Endothelial cell of umbilical vein (primary cell): ENCODE measurements at regions not wholly inside any gene's neighbourhood (a gene's known extent, or its start where the extent isn't known, plus 50 kb on each side); places are given as distances from the start of the nearest gene placed in this dataset.
A peak's percentile ranks its signal among the peaks of the same experiment; 100 is the strongest.
"Not testable (repeated sequence)": the region's sequence is repeated elsewhere in the genome, so short reads cannot be mapped to it uniquely, and the experiment has no call there.

Source experiments
- BruUV-seq: library from RNA; stranded (reverse); fragments of 400-500 nt; replicated peaks from 2 replicates; lab custom pipeline; 2021; lab: Mats Ljungman, UMichigan
- CTCF ChIA-PET: fragments of 300-600, 350-600 bp; sonication (Branson Sonifier 250); formaldehyde crosslinking; loops from one replicate; lab custom pipeline; 2021; ENCODE audit warnings: antibody characterized with exemption, inconsistent platforms; lab: Charles Lee
- POLR2A ChIA-PET: fragments of 300-600, 350-600 bp; sonication (Branson Sonifier 250); formaldehyde crosslinking; loops from one replicate; lab custom pipeline; 2021; ENCODE audit warnings: antibody characterized with exemption, inconsistent platforms; lab: Charles Lee
- DNase-seq: peaks from one replicate; pipeline ENCODE4 v3.0.0-alpha.2; 2011; ENCODE audit warnings: low read depth, low spot score
- FAIRE-seq: peaks from 2 replicates; lab custom pipeline; 2011; peaks lifted over from hg19 to GRCh38; lab: Jason Lieb, UNC
- H2AFZ ChIP-seq: 2 replicates; pipeline ENCODE4 v1.6.0; 2012; ENCODE audit warnings: low read depth, low read length, control low read depth, inconsistent platforms
- H3K27ac ChIP-seq: 2 replicates; pipeline ENCODE4 v1.5.1; 2011; ENCODE audit warnings: low read depth, mild to moderate bottlenecking, control low read depth, low read length, moderate library complexity; ENCODE audit not compliant: insufficient read depth
- H3K27me3 ChIP-seq, 2 experiments: 2 replicates each; pipeline versions ENCODE4 v1.6.0 to v1.6.1; 2011; ENCODE audit warnings: low read length in 2 of 2, mixed read lengths in 1 of 2; ENCODE audit not compliant: control insufficient read depth in 2 of 2, insufficient read depth in 2 of 2
- H3K36me3 ChIP-seq, 2 experiments: 2 replicates in 1 of 2; 3 replicates in 1 of 2; pipeline ENCODE4 v1.5.1; 2011; ENCODE audit warnings: low read length in 2 of 2, mild to moderate bottlenecking in 1 of 2, moderate library complexity in 1 of 2; ENCODE audit not compliant: control insufficient read depth in 2 of 2, insufficient read depth in 2 of 2; ENCODE audit errors: extremely low read depth in 1 of 2
- H3K4me1 ChIP-seq: 3 replicates; pipeline ENCODE4 v1.5.1; 2011; ENCODE audit warnings: mild to moderate bottlenecking, low read length; ENCODE audit not compliant: control insufficient read depth, insufficient read depth; ENCODE audit errors: extremely low read depth
- H3K4me2 ChIP-seq: 2 replicates; pipeline ENCODE4 v1.6.1; 2011; ENCODE audit warnings: low read length, control low read depth, mixed read lengths; ENCODE audit not compliant: insufficient read depth
- H3K4me3 ChIP-seq, 3 experiments: fragments of 200-600 bp in 1 of 3; sonication (generic), shearing (Covaris generic) in 1 of 3; replicated peaks in 1 of 3; 2 replicates each; pipeline ENCODE4 v1.5.1; 2011 to 2016; ENCODE audit warnings: control low read depth in 3 of 3, low read length in 3 of 3, mild to moderate bottlenecking in 2 of 3, inconsistent platforms in 1 of 3, low read depth in 1 of 3, moderate library complexity in 1 of 3; ENCODE audit not compliant: insufficient read depth in 1 of 3
- H3K79me2 ChIP-seq: 2 replicates; pipeline ENCODE4 v1.6.0; 2012; ENCODE audit warnings: low read length, inconsistent platforms; ENCODE audit not compliant: control insufficient read depth, insufficient read depth
- H3K9ac ChIP-seq: replicated peaks from 2 replicates; pipeline ENCODE3; 2011; ENCODE audit warnings: low read length, control low read depth; ENCODE audit not compliant: insufficient read depth; ENCODE audit errors: extremely low read depth
- H3K9me1 ChIP-seq: replicated peaks from 3 replicates; pipeline ENCODE4 v1.6.0; 2011; ENCODE audit warnings: mild to moderate bottlenecking, low read length; ENCODE audit not compliant: control insufficient read depth, insufficient read depth; ENCODE audit errors: extremely low read depth
- H3K9me3 ChIP-seq: replicated peaks from 2 replicates; pipeline ENCODE4 v1.5.1; 2012; ENCODE audit warnings: low read length, inconsistent platforms; ENCODE audit not compliant: control insufficient read depth, insufficient read depth
- H4K20me1 ChIP-seq: replicated peaks from 2 replicates; pipeline ENCODE3; 2011; ENCODE audit warnings: mild to moderate bottlenecking, low read length; ENCODE audit not compliant: control insufficient read depth, insufficient read depth; ENCODE audit errors: extremely low read depth
- EZH2 ChIP-seq: IDR thresholded peaks from 2 replicates; pipeline ENCODE4 v1.6.1; 2012; ENCODE audit warnings: borderline replicate concordance, low read depth, mild to moderate bottlenecking, moderate library complexity, low read length, inconsistent platforms; ENCODE audit not compliant: severe bottlenecking
- FOS ChIP-seq: IDR thresholded peaks from 2 replicates; pipeline ENCODE4 v1.6.1; 2011; ENCODE audit warnings: mild to moderate bottlenecking, low read length, moderate library complexity, borderline replicate concordance; ENCODE audit not compliant: insufficient read depth
- GATA2 ChIP-seq: IDR thresholded peaks from 2 replicates; pipeline ENCODE4 v1.7.0; 2011; ENCODE audit warnings: low read depth, mild to moderate bottlenecking, moderate library complexity, mixed read lengths, low read length; ENCODE audit not compliant: insufficient read length, insufficient read depth
- JUN ChIP-seq: IDR thresholded peaks from 2 replicates; pipeline ENCODE4 v1.6.1; 2011; ENCODE audit warnings: borderline replicate concordance, low read depth; ENCODE audit not compliant: insufficient read length, insufficient read depth
- MYC ChIP-seq: IDR thresholded peaks from one replicate; pipeline ENCODE4 v1.6.1; 2011; ENCODE audit warnings: mild to moderate bottlenecking, low read depth, low read length
- POLR2A ChIP-seq: IDR thresholded peaks from 2 replicates; pipeline ENCODE4 v1.6.1; 2012; ENCODE audit warnings: low read depth, mild to moderate bottlenecking, control low read depth, low read length
- POLR2AphosphoS5 ChIP-seq: IDR thresholded peaks from 2 replicates; pipeline ENCODE4 v1.6.1; 2012; ENCODE audit warnings: low read depth, mild to moderate bottlenecking, control low read depth, low read length, moderate library complexity; ENCODE audit not compliant: insufficient read depth
- dilution Hi-C: fragments of 300-500 bp; cut with MboI; formaldehyde crosslinking; loops from one replicate; pipeline ENCODE4 v1.15.0; 2019; ENCODE audit warnings: low sequenced_read_pairs; ENCODE audit not compliant: extremely low pct_ligation_motif_present
- intact Hi-C: fragments of 100-400 bp; cut with micrococcal nuclease; formaldehyde crosslinking; loops from one replicate; pipeline ENCODE4 v1.10.0; 2022
- TF ChIP-seq, protein P1 (sequence below), 2 donors: IDR thresholded peaks; 1 replicate in 1 of 2; 2 replicates in 1 of 2; pipeline ENCODE4 v1.5.1; 2011; ENCODE audit warnings: low read length in 2 of 2, mild to moderate bottlenecking in 2 of 2, moderate library complexity in 2 of 2, control low read depth in 1 of 2, inconsistent platforms in 1 of 2, low read depth in 1 of 2; ENCODE audit not compliant: insufficient read depth in 1 of 2; ENCODE audit errors: extremely low read depth in 1 of 2
- TF ChIP-seq, protein P2 (sequence below): IDR thresholded peaks from 2 replicates; pipeline ENCODE4 v1.6.1; 2011; ENCODE audit not compliant: insufficient read depth, insufficient read length

DNA sequence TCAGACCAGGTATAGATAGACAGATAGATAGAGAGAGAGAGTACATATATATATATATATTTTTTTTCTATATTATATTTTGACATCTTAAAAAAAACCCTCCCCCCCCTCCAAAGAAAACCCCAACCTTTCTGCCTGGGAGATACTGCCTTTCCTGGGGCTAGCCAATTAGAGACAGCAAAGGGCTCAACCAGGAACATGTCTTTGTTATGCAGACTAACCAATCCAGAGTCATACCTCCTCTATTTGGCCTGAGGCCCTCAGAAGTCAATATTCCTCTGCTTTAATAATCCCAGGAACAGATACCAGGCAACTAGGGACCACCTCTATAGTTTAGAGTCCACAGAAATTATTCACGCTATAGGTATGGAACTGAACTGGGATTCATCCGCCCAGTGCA is 135.6 kb upstream of the MAD2L1 start:
- H3K27me3 ChIP-seq: no peaks in the 10 kb centered on the region
- TF ChIP-seq FOS: no peak
- TF ChIP-seq, protein P1, sequence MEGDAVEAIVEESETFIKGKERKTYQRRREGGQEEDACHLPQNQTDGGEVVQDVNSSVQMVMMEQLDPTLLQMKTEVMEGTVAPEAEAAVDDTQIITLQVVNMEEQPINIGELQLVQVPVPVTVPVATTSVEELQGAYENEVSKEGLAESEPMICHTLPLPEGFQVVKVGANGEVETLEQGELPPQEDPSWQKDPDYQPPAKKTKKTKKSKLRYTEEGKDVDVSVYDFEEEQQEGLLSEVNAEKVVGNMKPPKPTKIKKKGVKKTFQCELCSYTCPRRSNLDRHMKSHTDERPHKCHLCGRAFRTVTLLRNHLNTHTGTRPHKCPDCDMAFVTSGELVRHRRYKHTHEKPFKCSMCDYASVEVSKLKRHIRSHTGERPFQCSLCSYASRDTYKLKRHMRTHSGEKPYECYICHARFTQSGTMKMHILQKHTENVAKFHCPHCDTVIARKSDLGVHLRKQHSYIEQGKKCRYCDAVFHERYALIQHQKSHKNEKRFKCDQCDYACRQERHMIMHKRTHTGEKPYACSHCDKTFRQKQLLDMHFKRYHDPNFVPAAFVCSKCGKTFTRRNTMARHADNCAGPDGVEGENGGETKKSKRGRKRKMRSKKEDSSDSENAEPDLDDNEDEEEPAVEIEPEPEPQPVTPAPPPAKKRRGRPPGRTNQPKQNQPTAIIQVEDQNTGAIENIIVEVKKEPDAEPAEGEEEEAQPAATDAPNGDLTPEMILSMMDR (IDR thresholded peaks at IDR 0.05; ENCODE audit: extremely low read depth in 1 of 2, insufficient read depth in 1 of 2, low read depth in 1 of 2, low read length in 2 of 2): no peak
- no peak for TF ChIP-seq MYC
- TF ChIP-seq POLR2A: no peak
- TF ChIP-seq, protein P2, sequence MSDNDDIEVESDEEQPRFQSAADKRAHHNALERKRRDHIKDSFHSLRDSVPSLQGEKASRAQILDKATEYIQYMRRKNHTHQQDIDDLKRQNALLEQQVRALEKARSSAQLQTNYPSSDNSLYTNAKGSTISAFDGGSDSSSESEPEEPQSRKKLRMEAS: no peak
- no peak for TF ChIP-seq POLR2AphosphoS5
- TF ChIP-seq JUN: no peak
- TF ChIP-seq GATA2: no peak
- no peak for TF ChIP-seq EZH2
- H3K27ac ChIP-seq: no peak overlapping the region
- no peak overlapping the region for H3K4me3 ChIP-seq
- no peaks in the 10 kb centered on the region for H3K79me2 ChIP-seq
- FAIRE-seq (no peak), DNase-seq (no peak)
- ChIA-PET CTCF (no interaction called here), POLR2A (no interaction called here)
- no peaks in the 10 kb centered on the region for H3K9me1 ChIP-seq
- no peaks in the 10 kb centered on the region for H3K4me1 ChIP-seq
- intact Hi-C loops (no loop called here), dilution Hi-C loops (no loop called here)
- H4K20me1 ChIP-seq: no peaks in the 10 kb centered on the region
- no peaks in the 10 kb centered on the region for H3K36me3 ChIP-seq
- no peak overlapping the region for H2AFZ ChIP-seq
- BruUV-seq: no TSS peak
- H3K9ac ChIP-seq: no peak overlapping the region
- no peak overlapping the region for H3K4me2 ChIP-seq
- no peaks in the 10 kb centered on the region for H3K9me3 ChIP-seq

DNA sequence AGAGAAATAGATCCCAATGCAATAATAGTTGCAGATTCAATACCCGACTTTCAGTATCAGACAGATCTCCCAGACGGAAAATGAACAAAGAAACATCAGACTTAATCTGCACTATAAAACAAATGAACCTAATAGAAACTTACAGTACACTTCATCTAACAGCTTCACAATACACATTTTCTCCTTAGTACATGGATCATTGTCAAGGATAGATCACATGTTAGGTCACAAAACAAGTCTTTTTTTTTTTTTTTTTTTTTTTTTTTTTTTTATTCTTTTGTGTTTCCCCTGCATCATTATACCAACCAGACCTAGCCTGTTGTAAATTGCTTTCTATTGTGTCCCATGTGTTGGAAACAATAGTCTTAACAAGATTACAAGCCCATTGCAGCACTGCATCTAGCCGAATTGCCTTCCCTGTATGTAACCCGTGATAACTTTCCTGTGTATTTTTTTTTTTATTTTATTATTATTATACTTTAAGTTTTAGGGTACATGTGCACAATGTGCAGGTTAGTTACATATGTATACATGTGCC is 134.0 kb upstream of the MAD2L1 start:
- peak; percentile 68 for FAIRE-seq
- H4K20me1 ChIP-seq, H3K27ac ChIP-seq, H3K79me2 ChIP-seq, POLR2A ChIA-PET, H3K9me1 ChIP-seq, H3K27me3 ChIP-seq, H3K4me2 ChIP-seq, H3K4me1 ChIP-seq, H3K36me3 ChIP-seq, H3K9ac ChIP-seq, H3K9me3 ChIP-seq, DNase-seq, intact Hi-C loops, BruUV-seq, CTCF ChIA-PET, dilution Hi-C loops, H3K4me3 ChIP-seq, H2AFZ ChIP-seq: not testable (repeated sequence)
